ENCODE measurements at regions not wholly inside any gene's neighbourhood (a gene's known extent, or its start where the extent isn't known, plus 50 kb on each side); places are given as distances from the start of the nearest gene placed in this dataset.

DNA sequence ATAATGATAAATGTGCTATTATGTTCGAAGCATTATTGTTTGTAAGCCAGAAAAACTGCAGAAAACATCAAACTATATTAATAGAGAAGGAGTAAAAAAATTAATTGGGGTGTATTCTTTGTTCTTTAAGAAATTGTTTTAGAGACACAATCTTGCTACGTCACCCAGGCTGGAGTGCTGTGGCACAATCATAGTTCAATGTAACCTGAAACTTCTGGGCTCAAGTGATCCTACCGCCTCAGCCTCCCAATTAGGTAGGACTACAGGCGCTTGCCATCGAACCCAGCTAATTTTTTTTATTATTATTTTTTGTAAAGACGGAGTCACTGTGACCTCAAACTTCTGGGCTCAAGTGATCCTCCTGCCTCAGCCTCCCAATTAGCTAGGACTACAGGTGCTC lies 1138.6 kb downstream of the GATA3 start:
- TF ChIP-seq EP300 (IDR thresholded peaks at IDR 0.05; ENCODE audit: borderline replicate concordance in 1 of 2, control insufficient read depth in 1 of 2, low read depth in 2 of 2, low read length in 2 of 2) (no peak), POLR2A (IDR thresholded peaks at IDR 0.05; ENCODE audit: low read depth, low read length) (no peak), CREB1 (IDR thresholded peaks at IDR 0.05; ENCODE audit: low read depth) (no peak), SRF (IDR thresholded peaks at IDR 0.05; ENCODE audit: low read depth in 2 of 2, low read length in 2 of 2) (no peak), SPI1 (IDR thresholded peaks at IDR 0.05; ENCODE audit: borderline replicate concordance, insufficient read depth, low read depth, low read length) (no peak)
